H1 (cell line): ENCODE measurements at regions not wholly inside any gene's neighbourhood (a gene's known extent, or its start where the extent isn't known, plus 50 kb on each side); places are given as distances from the start of the nearest gene placed in this dataset.

Source experiments
- CTCF ChIA-PET: fragments of 300-600 bp; sonication (Branson Sonifier 250); formaldehyde crosslinking; loops from one replicate; lab custom pipeline; 2021; ENCODE audit not compliant: partially characterized antibody; lab: Charles Lee
- POLR2A ChIA-PET: fragments of 300-600 bp; sonication (Branson Sonifier 250); formaldehyde crosslinking; loops from one replicate; lab custom pipeline; 2021; ENCODE audit warnings: inconsistent platforms; ENCODE audit not compliant: partially characterized antibody; lab: Charles Lee
- DNase-seq, 2 experiments: peaks; one replicate each; pipeline versions ENCODE4 v3.0.0 to v3.0.0-alpha.2; 2010 to 2022; ENCODE audit warnings: low spot score in 2 of 2, low read depth in 1 of 2, mixed read lengths in 1 of 2
- FAIRE-seq: peaks from 2 replicates; lab custom pipeline; 2011; peaks lifted over from hg19 to GRCh38; lab: Jason Lieb, UNC
- H2AFZ ChIP-seq: 2 replicates; pipeline ENCODE4 v1.8.1; 2012; ENCODE audit warnings: low read length, inconsistent platforms
- H2AK5ac ChIP-seq: 2 replicates; pipeline ENCODE4 v1.6.1; 2013; ENCODE audit warnings: low read depth, low read length
- H2BK120ac ChIP-seq: replicated peaks from 2 replicates; pipeline ENCODE3; 2013; ENCODE audit warnings: low read depth, low read length, inconsistent platforms
- H2BK12ac ChIP-seq: 2 replicates; pipeline ENCODE4 v1.6.1; 2013; ENCODE audit warnings: low read depth, low read length
- H2BK15ac ChIP-seq: 2 replicates; pipeline ENCODE4 v1.6.1; 2013; ENCODE audit warnings: low read length
- H2BK20ac ChIP-seq: 2 replicates; pipeline ENCODE4 v1.6.1; 2013; ENCODE audit warnings: low read length
- H2BK5ac ChIP-seq: 2 replicates; pipeline ENCODE4 v1.6.1; 2013; ENCODE audit warnings: low read depth, low read length
- H3K14ac ChIP-seq: 2 replicates; pipeline ENCODE4 v1.6.1; 2013; ENCODE audit warnings: inconsistent platforms; ENCODE audit not compliant: insufficient read length
- H3K18ac ChIP-seq: 2 replicates; pipeline ENCODE4 v1.6.1; 2013; ENCODE audit warnings: low read length; ENCODE audit errors: extremely low read depth
- H3K23ac ChIP-seq: 2 replicates; pipeline ENCODE4 v1.6.1; 2013; ENCODE audit warnings: inconsistent platforms; ENCODE audit not compliant: insufficient read length
- H3K23me2 ChIP-seq: 2 replicates; pipeline ENCODE4 v1.6.1; 2013; ENCODE audit warnings: low read depth, low read length
- H3K27ac ChIP-seq: 2 replicates; pipeline ENCODE4 v1.6.1; 2011; ENCODE audit warnings: low read depth, low read length, inconsistent platforms
- H3K27me3 ChIP-seq, 4 experiments: replicated peaks in 1 of 4; 1 replicate in 1 of 4; 2 replicates in 3 of 4; pipeline versions ENCODE4 v1.6.1 to v1.8.1; 2011 to 2013; ENCODE audit warnings: low read length in 3 of 4, mild to moderate bottlenecking in 3 of 4, inconsistent platforms in 2 of 4, mixed read lengths in 2 of 4, moderate library complexity in 1 of 4; ENCODE audit not compliant: control insufficient read depth in 3 of 4, insufficient read depth in 3 of 4; ENCODE audit errors: extremely low read depth in 1 of 4
- H3K36me3 ChIP-seq, 4 experiments: 2 replicates each; pipeline versions ENCODE4 v1.6.1 to v1.8.1; 2011 to 2013; ENCODE audit warnings: mild to moderate bottlenecking in 4 of 4, low read length in 3 of 4, moderate library complexity in 2 of 4, control low read depth in 1 of 4, inconsistent platforms in 1 of 4; ENCODE audit not compliant: insufficient read depth in 4 of 4, control insufficient read depth in 2 of 4
- H3K4ac ChIP-seq: replicated peaks from 2 replicates; pipeline ENCODE3; 2013; ENCODE audit warnings: low read length, low read depth, mixed read lengths, inconsistent platforms; ENCODE audit not compliant: insufficient read length
- H3K4me1 ChIP-seq, 4 experiments: replicated peaks in 1 of 4; 1 replicate in 1 of 4; 2 replicates in 3 of 4; pipeline versions ENCODE4 v1.6.1 to v1.8.1; 2011 to 2013; ENCODE audit warnings: low read length in 3 of 4, inconsistent platforms in 2 of 4, mixed read lengths in 1 of 4; ENCODE audit not compliant: insufficient read depth in 4 of 4, control insufficient read depth in 3 of 4
- H3K4me2 ChIP-seq, 2 experiments: 2 replicates each; pipeline versions ENCODE4 v1.6.1 to v1.8.1; 2011 to 2013; ENCODE audit warnings: low read depth in 2 of 2, low read length in 2 of 2, control low read depth in 1 of 2, inconsistent platforms in 1 of 2, mild to moderate bottlenecking in 1 of 2; ENCODE audit not compliant: insufficient read depth in 1 of 2
- H3K4me3 ChIP-seq, 4 experiments: fragments of 200-600, 300-600 bp in 1 of 4; sonication (generic), shearing (Covaris generic), sonication (Bioruptor Twin) in 1 of 4; 2 replicates each; pipeline versions ENCODE4 v1.5.1 to v1.8.1; 2011 to 2016; ENCODE audit warnings: low read length in 4 of 4, low read depth in 3 of 4, control low read depth in 2 of 4, inconsistent platforms in 2 of 4, mild to moderate bottlenecking in 2 of 4, mixed read lengths in 1 of 4, moderate library complexity in 1 of 4; ENCODE audit not compliant: insufficient read depth in 2 of 4; ENCODE audit errors: extremely low read depth in 1 of 4
- H3K56ac ChIP-seq: replicated peaks from 2 replicates; pipeline ENCODE3; 2013; ENCODE audit warnings: low read depth, mild to moderate bottlenecking, mixed read lengths, low read length, inconsistent platforms; ENCODE audit not compliant: insufficient read length
- H3K79me1 ChIP-seq: 2 replicates; pipeline ENCODE4 v1.6.1; 2013; ENCODE audit warnings: low read depth, low read length, control low read depth
- H3K79me2 ChIP-seq, 2 experiments: 2 replicates each; pipeline versions ENCODE4 v1.6.1 to v1.8.1; 2012 to 2013; ENCODE audit warnings: low read length in 2 of 2, mild to moderate bottlenecking in 2 of 2, inconsistent platforms in 1 of 2; ENCODE audit not compliant: insufficient read depth in 2 of 2, control insufficient read depth in 1 of 2
- H3K9ac ChIP-seq, 4 experiments: replicated peaks in 1 of 4; 1 replicate in 1 of 4; 2 replicates in 3 of 4; pipeline versions ENCODE4 v1.6.1 to v1.8.1; 2011 to 2013; ENCODE audit warnings: low read depth in 3 of 4, low read length in 3 of 4, control low read depth in 2 of 4, mild to moderate bottlenecking in 2 of 4, moderate library complexity in 2 of 4, inconsistent platforms in 1 of 4; ENCODE audit errors: extremely low read depth in 1 of 4
- H3K9me3 ChIP-seq, 2 experiments: 2 replicates each; pipeline versions ENCODE4 v1.6.1 to v1.8.1; 2012 to 2013; ENCODE audit warnings: mild to moderate bottlenecking in 2 of 2, moderate library complexity in 2 of 2, control low read depth in 1 of 2, inconsistent platforms in 1 of 2, low read depth in 1 of 2, low read length in 1 of 2, mixed read lengths in 1 of 2; ENCODE audit not compliant: insufficient read depth in 2 of 2
- H4K20me1 ChIP-seq, 2 experiments: replicated peaks in 1 of 2; 2 replicates each; pipeline versions ENCODE3 to v1.8.1; 2011 to 2013; ENCODE audit warnings: inconsistent platforms in 2 of 2, low read length in 2 of 2, mild to moderate bottlenecking in 1 of 2; ENCODE audit not compliant: insufficient read depth in 2 of 2, control insufficient read depth in 1 of 2
- H4K5ac ChIP-seq: 2 replicates; pipeline ENCODE4 v1.6.1; 2013; ENCODE audit warnings: low read length, low read depth, mixed read lengths, inconsistent platforms; ENCODE audit not compliant: insufficient read length
- H4K8ac ChIP-seq: 2 replicates; pipeline ENCODE4 v1.8.0; 2013; ENCODE audit warnings: mild to moderate bottlenecking, moderate library complexity, low read length, inconsistent platforms; ENCODE audit not compliant: insufficient read depth; ENCODE audit errors: extremely low read depth
- H4K91ac ChIP-seq: replicated peaks from 2 replicates; pipeline ENCODE3; 2013; ENCODE audit warnings: low read length, mixed read lengths, inconsistent platforms; ENCODE audit not compliant: insufficient read length
- ASH2L ChIP-seq: fragments of 200-600, 300-600 bp; sonication (generic); IDR thresholded peaks from one replicate; pipeline ENCODE4 v1.7.1; 2017; ENCODE audit warnings: low read length
- CBX5 ChIP-seq: fragments of 300-800, 300-1000 bp; sonication (generic); IDR thresholded peaks from 2 replicates; pipeline ENCODE4 v1.7.1; 2016; ENCODE audit warnings: antibody characterized with exemption, low read length, low read depth
- HDAC6 ChIP-seq: IDR thresholded peaks from one replicate; pipeline ENCODE4 v1.7.1; 2012; ENCODE audit warnings: low read depth, mild to moderate bottlenecking, inconsistent platforms, low read length, moderate library complexity
- JUN ChIP-seq: IDR thresholded peaks from 2 replicates; pipeline ENCODE4 v1.6.1; 2011; ENCODE audit warnings: low read depth, mild to moderate bottlenecking, improper control_type of control experiment, low read length
- NANOG ChIP-seq: IDR thresholded peaks from 2 replicates; pipeline ENCODE4 v1.6.1; 2011; ENCODE audit warnings: low read length, low read depth, mild to moderate bottlenecking, inconsistent platforms; ENCODE audit not compliant: insufficient read depth, poor library complexity, severe bottlenecking
- NRF1 ChIP-seq: IDR thresholded peaks from 2 replicates; pipeline ENCODE4 v1.6.1; 2011; ENCODE audit warnings: mild to moderate bottlenecking, low read depth, low read length, improper control_type of control experiment
- RFX5 ChIP-seq: IDR thresholded peaks from 2 replicates; pipeline ENCODE4 v1.6.1; 2011; ENCODE audit warnings: low read depth, low read length, improper control_type of control experiment, borderline replicate concordance
- SP1 ChIP-seq: IDR thresholded peaks from 2 replicates; pipeline ENCODE4 v1.6.1; 2011; ENCODE audit warnings: low read depth, low read length
- TBP ChIP-seq: IDR thresholded peaks from 2 replicates; pipeline ENCODE4 v1.6.1; 2011; ENCODE audit warnings: low read depth, low read length, improper control_type of control experiment
- TEAD4 ChIP-seq: IDR thresholded peaks from 2 replicates; pipeline ENCODE4 v1.6.1; 2012; ENCODE audit warnings: low read depth, low read length, inconsistent platforms, mixed read lengths
- WGBS, 2 experiments: shearing (Covaris generic) in 1 of 2; methylation state at CpG; one replicate each; pipeline versions ENCODE4 v1.1.6 to v1.1.7; 2013 to 2015; ENCODE audit warnings: low lambda C conversion rate in 2 of 2, mixed read lengths in 2 of 2, inconsistent platforms in 1 of 2, low coverage in 1 of 2, missing lambda C conversion rate in 1 of 2; ENCODE audit not compliant: insufficient replicate concordance in 2 of 2, insufficient coverage in 1 of 2, insufficient read length in 1 of 2; ENCODE audit errors: extremely low coverage in 1 of 2, missing lambda C conversion rate in 1 of 2; 5-methylcytosine and 5-hydroxymethylcytosine counted together
- TF ChIP-seq, protein P1 (sequence below): IDR thresholded peaks from 2 replicates; pipeline ENCODE4 v1.6.1; 2012; ENCODE audit warnings: inconsistent platforms
- TF ChIP-seq, protein P2 (sequence below): IDR thresholded peaks from 2 replicates; pipeline ENCODE4 v1.6.1; 2012; ENCODE audit warnings: low read length, inconsistent platforms

DNA sequence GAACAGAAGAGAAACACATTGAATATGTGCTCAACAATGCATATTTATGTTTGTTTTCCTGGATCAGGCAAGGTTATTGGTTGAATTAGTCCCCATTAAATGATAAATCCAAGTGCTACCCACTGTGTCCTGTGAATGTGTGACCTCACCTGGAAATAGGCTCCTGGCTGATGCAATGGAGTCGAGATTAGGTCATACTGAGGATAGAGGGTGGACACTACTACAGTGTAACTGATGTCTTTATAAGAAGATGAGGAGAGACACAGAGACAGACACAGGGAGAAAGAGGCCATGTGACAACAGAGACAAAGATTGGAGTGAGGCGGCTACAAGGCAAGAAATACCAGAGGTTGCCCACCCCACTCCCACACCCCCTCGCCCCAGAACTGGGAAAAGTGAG, 559.3 kb downstream of the C6orf118 start:
- POLR2A ChIA-PET, result no interaction called here
- H4K5ac ChIP-seq, result no peak overlapping the region
- no peak overlapping the region for H3K23ac ChIP-seq
- no peak overlapping the region for H2AK5ac ChIP-seq
- no peak for DNase-seq
- no peak overlapping the region for H2BK120ac ChIP-seq
- H3K4me1 ChIP-seq, result no peaks in the 10 kb centered on the region
- H3K23me2 ChIP-seq, result no peaks in the 10 kb centered on the region
- TF ChIP-seq JUN (no peak), TEAD4 (no peak), RFX5 (no peak), CBX5 (no peak), NANOG (no peak), HDAC6 (no peak), SP1 (no peak), NRF1 (no peak), TBP (no peak), ASH2L (no peak)
- TF ChIP-seq, protein P1, sequence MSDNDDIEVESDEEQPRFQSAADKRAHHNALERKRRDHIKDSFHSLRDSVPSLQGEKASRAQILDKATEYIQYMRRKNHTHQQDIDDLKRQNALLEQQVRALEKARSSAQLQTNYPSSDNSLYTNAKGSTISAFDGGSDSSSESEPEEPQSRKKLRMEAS, result no peak
- TF ChIP-seq, protein P2, sequence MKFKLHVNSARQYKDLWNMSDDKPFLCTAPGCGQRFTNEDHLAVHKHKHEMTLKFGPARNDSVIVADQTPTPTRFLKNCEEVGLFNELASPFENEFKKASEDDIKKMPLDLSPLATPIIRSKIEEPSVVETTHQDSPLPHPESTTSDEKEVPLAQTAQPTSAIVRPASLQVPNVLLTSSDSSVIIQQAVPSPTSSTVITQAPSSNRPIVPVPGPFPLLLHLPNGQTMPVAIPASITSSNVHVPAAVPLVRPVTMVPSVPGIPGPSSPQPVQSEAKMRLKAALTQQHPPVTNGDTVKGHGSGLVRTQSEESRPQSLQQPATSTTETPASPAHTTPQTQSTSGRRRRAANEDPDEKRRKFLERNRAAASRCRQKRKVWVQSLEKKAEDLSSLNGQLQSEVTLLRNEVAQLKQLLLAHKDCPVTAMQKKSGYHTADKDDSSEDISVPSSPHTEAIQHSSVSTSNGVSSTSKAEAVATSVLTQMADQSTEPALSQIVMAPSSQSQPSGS, result no peak
- TF ChIP-seq, all 59 proteins: peak for 0
- no peak overlapping the region for H2BK5ac ChIP-seq
- H3K4me3 ChIP-seq, result no peak overlapping the region
- CTCF ChIA-PET, result no interaction called here
- no peaks in the 10 kb centered on the region for H3K27me3 ChIP-seq
- no peak overlapping the region for H3K9ac ChIP-seq
- H2BK20ac ChIP-seq, result no peak overlapping the region
- no peaks in the 10 kb centered on the region for H3K9me3 ChIP-seq
- no peak for FAIRE-seq
- no peaks in the 10 kb centered on the region for H3K79me1 ChIP-seq
- H4K8ac ChIP-seq, result no peak overlapping the region
- H2AFZ ChIP-seq, result no peak overlapping the region
- 90% methylated on average over 3 of the region's 3 CpGs; no CpG with 5 or more reads in 1 of the 2 experiments for WGBS, 2 experiments
- no peak overlapping the region for H2BK15ac ChIP-seq
- no peaks in the 10 kb centered on the region for H4K20me1 ChIP-seq
- no peak overlapping the region for H3K56ac ChIP-seq
- no peaks in the 10 kb centered on the region for H3K36me3 ChIP-seq
- H4K91ac ChIP-seq, result no peak overlapping the region
- H3K18ac ChIP-seq, result no peak overlapping the region
- no peak overlapping the region for H2BK12ac ChIP-seq
- no peak overlapping the region for H3K4ac ChIP-seq
- H3K27ac ChIP-seq, result no peak overlapping the region
- H3K4me2 ChIP-seq, result no peak overlapping the region
- H3K14ac ChIP-seq, result no peak overlapping the region
- H3K79me2 ChIP-seq, result no peaks in the 10 kb centered on the region
